ENCODE measurements at regions not wholly inside any gene's neighbourhood (a gene's known extent, or its start where the extent isn't known, plus 50 kb on each side); places are given as distances from the start of the nearest gene placed in this dataset.

DNA sequence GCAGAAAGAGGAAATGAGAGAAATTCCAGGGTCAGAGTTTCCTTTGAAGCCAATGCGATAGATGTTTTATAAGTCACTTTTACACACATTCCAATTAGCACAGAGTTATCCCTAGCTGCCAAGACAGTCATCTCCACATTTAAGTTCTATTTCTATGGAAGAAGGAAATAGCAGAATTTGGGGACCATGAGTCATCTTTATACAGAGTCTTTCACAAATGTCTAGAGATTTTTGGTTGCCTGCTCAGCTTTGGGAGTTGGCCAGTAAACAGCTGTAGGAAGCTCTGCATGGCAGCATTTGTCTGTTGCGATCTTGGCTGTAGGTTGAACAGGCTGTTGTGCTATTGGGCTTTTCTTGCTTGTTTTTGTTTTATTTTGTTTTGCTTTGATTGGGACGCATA is 884.3 kb downstream of the GALC start:
- TF ChIP-seq, protein P1, sequence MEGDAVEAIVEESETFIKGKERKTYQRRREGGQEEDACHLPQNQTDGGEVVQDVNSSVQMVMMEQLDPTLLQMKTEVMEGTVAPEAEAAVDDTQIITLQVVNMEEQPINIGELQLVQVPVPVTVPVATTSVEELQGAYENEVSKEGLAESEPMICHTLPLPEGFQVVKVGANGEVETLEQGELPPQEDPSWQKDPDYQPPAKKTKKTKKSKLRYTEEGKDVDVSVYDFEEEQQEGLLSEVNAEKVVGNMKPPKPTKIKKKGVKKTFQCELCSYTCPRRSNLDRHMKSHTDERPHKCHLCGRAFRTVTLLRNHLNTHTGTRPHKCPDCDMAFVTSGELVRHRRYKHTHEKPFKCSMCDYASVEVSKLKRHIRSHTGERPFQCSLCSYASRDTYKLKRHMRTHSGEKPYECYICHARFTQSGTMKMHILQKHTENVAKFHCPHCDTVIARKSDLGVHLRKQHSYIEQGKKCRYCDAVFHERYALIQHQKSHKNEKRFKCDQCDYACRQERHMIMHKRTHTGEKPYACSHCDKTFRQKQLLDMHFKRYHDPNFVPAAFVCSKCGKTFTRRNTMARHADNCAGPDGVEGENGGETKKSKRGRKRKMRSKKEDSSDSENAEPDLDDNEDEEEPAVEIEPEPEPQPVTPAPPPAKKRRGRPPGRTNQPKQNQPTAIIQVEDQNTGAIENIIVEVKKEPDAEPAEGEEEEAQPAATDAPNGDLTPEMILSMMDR (IDR thresholded peaks at IDR 0.05; ENCODE audit: insufficient read depth, low read depth, low read length, missing control alignments), result no peak
- no peak overlapping the region for H3K4me3 ChIP-seq (ENCODE audit: low read depth, low read length)
- DNase-seq (ENCODE audit: low read depth), result no peak

DNA sequence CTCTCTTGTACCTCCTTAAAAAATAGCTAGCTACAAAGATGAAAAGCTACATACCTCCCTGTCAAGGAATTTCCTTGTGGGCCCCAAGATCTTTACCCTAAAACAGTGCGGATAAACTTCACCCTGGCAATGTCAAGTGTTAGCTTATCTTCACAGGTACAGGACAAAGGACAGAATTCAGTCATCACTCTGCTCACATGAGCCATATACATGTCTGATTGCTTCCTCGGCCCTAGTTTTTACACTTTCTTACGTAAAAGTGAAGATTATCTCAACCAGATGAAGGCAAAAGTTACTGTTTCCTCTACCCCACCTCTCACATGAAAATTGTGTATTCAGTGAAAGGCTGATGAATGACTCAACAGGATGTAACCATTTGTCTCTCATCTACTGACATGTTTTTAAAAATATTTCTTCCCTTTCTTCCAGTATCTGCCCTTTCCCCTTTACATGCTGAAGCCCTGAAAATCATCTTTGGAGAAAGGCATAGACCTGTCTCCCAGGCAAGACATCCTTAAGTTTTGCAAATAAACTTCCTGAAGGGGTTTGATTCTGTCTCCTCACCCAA is 890.1 kb downstream of the GALC start:
- no peak overlapping the region for H3K4me3 ChIP-seq (ENCODE audit: low read depth, low read length)
- TF ChIP-seq, protein P1 (IDR thresholded peaks at IDR 0.05; ENCODE audit: insufficient read depth, low read depth, low read length, missing control alignments), result no peak
- no peak for DNase-seq (ENCODE audit: low read depth)

DNA sequence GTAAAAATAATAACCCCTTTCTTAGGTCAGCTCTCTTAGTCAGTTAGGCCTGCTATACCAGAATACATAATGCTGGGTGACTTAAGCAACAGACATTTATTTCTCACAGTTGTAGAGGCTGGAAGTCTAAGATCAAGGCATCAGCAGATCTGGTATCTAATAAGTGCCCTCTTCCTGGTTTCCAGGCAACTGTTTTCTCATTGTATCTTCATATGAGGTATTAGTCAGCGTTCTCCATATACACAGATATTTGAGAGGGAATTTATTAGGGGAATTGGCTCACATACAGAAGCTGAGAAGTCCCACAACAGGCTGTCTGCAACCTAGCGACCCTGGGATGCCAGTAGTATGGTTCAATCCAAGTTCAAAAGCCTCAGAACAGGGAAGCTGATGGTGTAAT is 896.0 kb downstream of the GALC start:
- H3K4me3 ChIP-seq (ENCODE audit: low read depth, low read length), result no peak overlapping the region
- no peak for DNase-seq (ENCODE audit: low read depth)
- TF ChIP-seq, protein P1 (IDR thresholded peaks at IDR 0.05; ENCODE audit: insufficient read depth, low read depth, low read length, missing control alignments), result no peak

DNA sequence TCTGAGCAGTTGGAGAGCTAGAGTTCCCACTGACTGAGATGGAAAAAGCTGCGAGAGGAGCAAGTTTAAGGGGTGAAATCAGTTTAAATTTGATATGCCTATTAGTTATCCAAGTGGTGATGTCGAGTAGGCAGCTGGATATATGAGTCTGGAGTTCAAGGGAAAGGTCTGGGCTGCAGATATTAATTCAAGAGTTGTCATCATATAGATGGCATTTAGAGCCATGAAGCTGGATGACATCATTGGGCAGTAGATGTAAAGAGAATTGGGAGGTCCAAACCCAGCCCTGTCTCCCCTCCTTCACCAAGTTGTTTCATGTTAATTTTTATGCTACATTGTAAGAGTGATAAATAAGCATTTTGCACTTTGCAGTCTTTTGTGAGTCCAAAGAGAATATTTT is 898.1 kb downstream of the GALC start:
- TF ChIP-seq, protein P1 (IDR thresholded peaks at IDR 0.05; ENCODE audit: insufficient read depth, low read depth, low read length, missing control alignments), result no peak
- H3K4me3 ChIP-seq (ENCODE audit: low read depth, low read length), result no peak overlapping the region
- no peak for DNase-seq (ENCODE audit: low read depth)

DNA sequence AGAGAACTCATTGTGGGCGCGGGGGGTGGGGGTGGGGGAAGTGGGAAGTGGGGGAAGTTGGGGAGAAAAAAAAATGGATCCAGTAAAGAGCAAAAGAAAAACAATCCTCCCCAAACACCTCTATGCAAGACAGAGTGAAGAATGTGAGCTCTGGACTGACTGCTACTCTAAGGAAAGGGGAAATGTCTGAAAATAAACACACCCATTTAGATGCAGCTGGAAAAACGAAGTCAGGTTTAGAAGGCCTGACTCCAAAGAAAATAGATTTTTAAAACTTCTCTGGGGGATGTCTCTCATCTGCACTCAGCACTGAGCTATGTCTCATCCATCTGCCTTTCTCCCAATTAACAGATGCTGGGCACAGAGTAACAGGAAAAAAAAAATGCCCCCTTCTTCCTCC is 904.4 kb downstream of the GALC start:
- no peak overlapping the region for H3K4me3 ChIP-seq (ENCODE audit: low read depth, low read length)
- TF ChIP-seq, protein P1 (IDR thresholded peaks at IDR 0.05; ENCODE audit: insufficient read depth, low read depth, low read length, missing control alignments), result no peak
- DNase-seq (ENCODE audit: low read depth), result no peak

DNA sequence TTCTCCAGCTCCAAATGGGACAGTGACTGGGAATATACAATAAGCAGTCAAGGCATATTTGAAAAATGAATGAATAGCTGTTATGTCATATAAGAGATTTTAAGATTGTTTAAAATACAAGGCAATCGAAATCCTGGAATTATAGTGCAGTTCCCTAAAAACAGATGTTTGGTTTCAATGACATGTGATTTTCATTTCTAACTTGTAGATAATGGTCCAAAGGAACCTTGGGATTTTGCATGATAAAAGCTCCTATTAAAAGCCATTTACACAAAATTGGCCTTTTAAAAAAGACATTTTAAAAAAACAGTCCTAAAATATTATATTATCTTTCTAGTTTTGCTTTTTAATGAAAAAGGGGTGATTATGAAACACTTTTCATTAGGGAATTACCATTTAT is 905.1 kb downstream of the GALC start:
- DNase-seq (ENCODE audit: low read depth), result no peak
- H3K4me3 ChIP-seq (ENCODE audit: low read depth, low read length), result no peak overlapping the region
- TF ChIP-seq, protein P1 (IDR thresholded peaks at IDR 0.05; ENCODE audit: insufficient read depth, low read depth, low read length, missing control alignments), result no peak

DNA sequence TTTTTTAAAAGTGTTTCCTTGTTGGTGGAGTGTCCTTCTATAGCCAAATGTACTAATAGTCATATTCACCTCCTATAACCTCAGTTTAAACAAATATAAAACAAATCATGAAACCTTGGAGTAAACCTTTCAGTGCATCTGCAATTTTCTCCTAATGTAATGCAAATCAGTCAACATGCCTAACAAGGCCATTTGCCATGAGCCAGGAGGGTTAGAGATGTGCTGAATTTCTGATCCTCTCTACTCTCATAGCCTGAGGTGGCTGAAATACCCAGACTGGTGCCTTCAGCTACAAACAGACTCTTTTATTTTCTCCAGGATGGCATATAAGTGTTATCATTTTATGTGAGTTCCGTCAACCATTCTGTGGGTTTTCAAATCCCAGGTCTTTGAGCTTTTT is 908.1 kb downstream of the GALC start:
- TF ChIP-seq, protein P1 (IDR thresholded peaks at IDR 0.05; ENCODE audit: insufficient read depth, low read depth, low read length, missing control alignments), result no peak
- no peak overlapping the region for H3K4me3 ChIP-seq (ENCODE audit: low read depth, low read length)
- DNase-seq (ENCODE audit: low read depth), result no peak

Data from GM12865 (cell line).